ENCODE measurements at regions not wholly inside any gene's neighbourhood (a gene's known extent, or its start where the extent isn't known, plus 50 kb on each side); places are given as distances from the start of the nearest gene placed in this dataset.
A peak's percentile ranks its signal among the peaks of the same experiment; 100 is the strongest.

DNA sequence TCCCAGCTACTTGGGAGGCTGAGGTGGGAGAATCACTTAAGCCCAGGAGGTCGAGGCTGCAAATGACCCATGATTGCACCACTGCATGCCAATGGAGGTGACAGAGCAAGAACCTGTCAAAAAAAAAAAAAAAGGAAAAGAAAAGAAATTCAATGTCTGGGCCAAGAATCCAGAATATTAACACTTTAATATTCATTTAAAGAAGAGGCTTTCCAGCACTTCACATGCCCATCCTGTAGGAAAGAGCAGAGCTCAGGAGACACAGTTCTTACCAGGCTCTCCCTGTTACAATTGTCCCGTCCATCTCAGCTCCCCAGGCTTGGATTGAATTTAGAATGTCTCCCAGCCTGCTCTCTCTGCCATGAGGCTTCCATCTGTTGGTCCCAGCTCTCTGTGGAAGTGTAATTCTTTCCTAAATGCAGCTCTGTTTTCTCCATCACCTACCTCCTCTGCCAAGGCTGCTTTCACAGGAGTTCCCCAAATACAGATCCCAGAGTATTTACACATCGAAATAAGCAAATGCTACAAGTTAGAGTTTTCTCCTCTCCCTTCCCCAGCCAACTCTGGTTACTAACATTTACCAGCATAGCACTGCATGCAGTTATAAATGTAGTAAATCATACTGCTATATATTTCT is 116.6 kb upstream of the CDC42BPA start:
- Histone ChIP-seq H3K36me3 (ENCODE audit: control insufficient read depth in 3 of 3, insufficient read depth in 3 of 3, low read length in 3 of 3) (no peaks in the 10 kb centered on the region), H3K9ac (ENCODE audit: low read depth in 1 of 3, low read length in 3 of 3) (no peak overlapping the region), H3K4me3 (ENCODE audit: low read length in 3 of 3) (no peak overlapping the region), H3K4me1 (ENCODE audit: control insufficient read depth in 3 of 3, insufficient read depth in 3 of 3, low read length in 3 of 3) (peaks cover 18 to 21% (median 20%) of the 10 kb centered on the region in 3 donors), H3K27ac (ENCODE audit: low read depth, low read length) (no peak overlapping the region), H3K9me3 (ENCODE audit: control insufficient read depth in 3 of 3, low read length in 3 of 3) (no peaks in the 10 kb centered on the region), H3K27me3 (ENCODE audit: control insufficient read depth in 3 of 3, insufficient read depth in 3 of 3, low read length in 3 of 3) (no peaks in the 10 kb centered on the region)

- Histone ChIP-seq H3K36me3 (ENCODE audit: control insufficient read depth in 3 of 3, insufficient read depth in 3 of 3, low read length in 3 of 3) (no peaks in the 10 kb centered on the region), H3K4me1 (ENCODE audit: control insufficient read depth in 3 of 3, insufficient read depth in 3 of 3, low read length in 3 of 3) (peaks cover 29 to 30% (median 30%) of the 10 kb centered on the region in 3 donors), H3K9me3 (ENCODE audit: control insufficient read depth in 3 of 3, low read length in 3 of 3) (no peaks in the 10 kb centered on the region), H3K9ac (ENCODE audit: low read depth in 1 of 3, low read length in 3 of 3) (no peak overlapping the region), H3K27me3 (ENCODE audit: control insufficient read depth in 3 of 3, insufficient read depth in 3 of 3, low read length in 3 of 3) (no peaks in the 10 kb centered on the region), H3K4me3 (ENCODE audit: low read length in 3 of 3) (no peak overlapping the region), H3K27ac (ENCODE audit: low read depth, low read length) (no peak overlapping the region)
These were observed 115.5 kb upstream of the CDC42BPA start for GRCh38 chr1:227433663-227434341.

DNA sequence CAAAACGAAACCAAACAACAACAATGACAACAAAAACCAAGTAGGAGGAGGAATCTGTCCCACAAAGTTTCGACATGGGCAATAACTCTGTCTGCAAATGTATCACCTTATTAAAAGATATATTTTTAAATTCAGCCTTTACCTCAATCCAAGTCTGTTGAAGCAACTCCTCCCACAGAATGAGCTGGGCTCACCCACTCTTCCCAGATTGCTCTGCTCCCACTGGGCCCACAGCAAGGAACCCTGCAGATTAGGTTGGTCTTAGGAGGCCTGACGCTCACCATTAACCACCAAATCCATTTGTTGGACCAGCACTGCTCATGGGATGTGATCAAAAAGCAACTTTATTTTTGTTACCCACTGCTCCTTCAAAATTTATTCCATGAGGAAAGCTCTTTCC is 114.7 kb upstream of the CDC42BPA start:
- Histone ChIP-seq H3K4me3 (ENCODE audit: low read length in 3 of 3) (no peak overlapping the region), H3K36me3 (ENCODE audit: control insufficient read depth in 3 of 3, insufficient read depth in 3 of 3, low read length in 3 of 3) (no peaks in the 10 kb centered on the region), H3K27me3 (ENCODE audit: control insufficient read depth in 3 of 3, insufficient read depth in 3 of 3, low read length in 3 of 3) (no peaks in the 10 kb centered on the region), H3K27ac (ENCODE audit: low read depth, low read length) (no peak overlapping the region), H3K4me1 (ENCODE audit: control insufficient read depth in 3 of 3, insufficient read depth in 3 of 3, low read length in 3 of 3) (peaks cover 32 to 34% (median 33%) of the 10 kb centered on the region in 3 donors), H3K9me3 (ENCODE audit: control insufficient read depth in 3 of 3, low read length in 3 of 3) (no peaks in the 10 kb centered on the region), H3K9ac (ENCODE audit: low read depth in 1 of 3, low read length in 3 of 3) (no peak overlapping the region)

DNA sequence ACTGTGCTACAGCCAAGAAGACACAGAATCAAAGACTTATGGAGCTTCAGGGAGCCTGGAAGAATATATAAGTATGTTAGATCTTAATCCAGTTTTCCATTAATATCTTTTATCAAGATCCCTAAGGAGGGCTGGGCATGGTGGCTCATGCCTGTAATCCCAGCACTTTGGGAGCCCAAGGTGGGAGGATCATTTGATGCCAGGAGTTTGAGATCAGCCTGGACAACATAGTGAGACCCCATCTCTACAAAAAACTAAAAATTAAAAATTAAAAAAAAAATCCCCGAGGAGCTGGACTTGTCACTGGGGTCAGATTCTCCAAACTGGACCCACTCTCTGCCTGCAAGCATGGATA is 113.9 kb upstream of the CDC42BPA start:
- Histone ChIP-seq H3K27me3 (ENCODE audit: control insufficient read depth in 3 of 3, insufficient read depth in 3 of 3, low read length in 3 of 3) (no peaks in the 10 kb centered on the region), H3K4me1 (ENCODE audit: control insufficient read depth in 3 of 3, insufficient read depth in 3 of 3, low read length in 3 of 3) (peaks cover 32 to 34% (median 33%) of the 10 kb centered on the region in 3 donors), H3K9ac (ENCODE audit: low read depth in 1 of 3, low read length in 3 of 3) (no peak overlapping the region), H3K36me3 (ENCODE audit: control insufficient read depth in 3 of 3, insufficient read depth in 3 of 3, low read length in 3 of 3) (no peaks in the 10 kb centered on the region), H3K9me3 (ENCODE audit: control insufficient read depth in 3 of 3, low read length in 3 of 3) (no peaks in the 10 kb centered on the region), H3K4me3 (ENCODE audit: low read length in 3 of 3) (peak overlapping the region in 1 of 3 donors; percentile 41), H3K27ac (ENCODE audit: low read depth, low read length) (no peak overlapping the region)

DNA sequence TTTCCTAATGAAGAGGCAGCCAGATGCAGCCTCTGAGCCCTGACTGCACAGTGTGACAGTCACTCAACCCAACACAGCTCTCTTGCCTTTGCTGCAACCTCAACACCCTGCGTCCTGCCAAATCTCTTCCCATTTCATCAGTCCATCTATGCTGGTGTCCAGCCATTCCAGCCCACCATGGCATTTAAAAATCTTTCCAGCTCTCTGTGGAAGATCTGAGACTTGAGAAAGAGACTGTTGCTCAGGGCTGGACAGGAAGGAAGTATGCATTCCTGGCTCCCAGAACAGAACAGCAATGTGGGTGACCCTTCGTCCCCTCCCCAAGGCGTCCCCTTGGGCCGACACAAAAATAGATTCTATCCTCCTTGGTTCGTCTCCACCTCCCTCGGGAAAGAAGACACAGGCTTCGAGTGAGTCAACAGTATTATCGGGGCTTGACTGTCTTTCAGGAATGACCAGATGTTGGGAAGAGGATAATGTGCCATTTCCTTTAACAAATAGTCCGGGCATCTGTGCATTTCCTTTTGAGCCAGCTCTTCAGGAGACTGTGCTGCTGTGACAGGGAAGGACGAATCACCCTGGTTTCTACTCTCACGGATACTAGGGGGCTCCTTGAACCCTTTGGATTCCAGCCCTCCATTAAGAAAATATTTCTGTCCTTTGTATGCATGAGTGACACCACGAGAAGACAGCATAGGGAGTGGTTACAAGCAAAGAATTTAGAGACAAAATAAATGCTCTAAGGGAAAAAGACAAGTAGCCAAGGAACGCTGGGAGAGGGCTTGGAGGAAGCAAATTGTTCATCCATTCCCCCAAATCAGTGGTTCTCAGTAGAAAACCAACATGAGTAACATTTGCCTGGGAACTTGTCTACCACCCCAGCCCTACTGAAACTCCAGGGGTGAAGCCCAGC is 111.4 kb upstream of the CDC42BPA start:
- H3K4me1 ChIP-seq (ENCODE audit: control insufficient read depth in 3 of 3, insufficient read depth in 3 of 3, low read length in 3 of 3) = peaks cover 29% of the 10 kb centered on the region in 3 donors
- H3K36me3 ChIP-seq (ENCODE audit: control insufficient read depth in 3 of 3, insufficient read depth in 3 of 3, low read length in 3 of 3) = no peaks in the 10 kb centered on the region
- H3K4me3 ChIP-seq (ENCODE audit: low read length in 3 of 3) = peak overlapping the region in 1 of 3 donors; percentile 31
- no peaks in the 10 kb centered on the region for H3K27me3 ChIP-seq (ENCODE audit: control insufficient read depth in 3 of 3, insufficient read depth in 3 of 3, low read length in 3 of 3)
- H3K27ac ChIP-seq (ENCODE audit: low read depth, low read length) = peak overlapping the region; percentile 57
- H3K9ac ChIP-seq (ENCODE audit: low read depth in 1 of 3, low read length in 3 of 3) = no peak overlapping the region
- no peaks in the 10 kb centered on the region for H3K9me3 ChIP-seq (ENCODE audit: control insufficient read depth in 3 of 3, low read length in 3 of 3)

DNA sequence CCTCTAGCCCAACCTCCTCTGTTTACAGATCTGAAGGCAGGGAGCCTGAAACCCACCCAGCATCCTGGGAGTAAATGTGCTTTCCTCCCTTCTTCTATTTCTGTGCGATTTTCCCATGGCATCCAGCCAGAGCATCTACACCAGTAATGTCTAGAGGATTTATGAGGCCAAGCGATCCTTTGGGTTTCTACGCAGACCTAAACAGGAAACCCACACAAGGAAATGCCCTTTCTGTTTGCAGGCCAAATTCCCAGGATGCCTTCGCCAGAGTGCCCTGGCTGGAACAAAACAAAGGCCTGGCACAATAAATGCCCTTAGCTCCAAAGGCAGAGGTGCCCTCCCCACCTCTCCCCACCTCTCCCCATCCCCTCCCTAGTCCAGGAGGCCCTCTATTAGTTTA is 110.5 kb upstream of the CDC42BPA start:
- Histone ChIP-seq H3K4me1 (ENCODE audit: control insufficient read depth in 3 of 3, insufficient read depth in 3 of 3, low read length in 3 of 3) (peaks cover 29% of the 10 kb centered on the region in 3 donors), H3K4me3 (ENCODE audit: low read length in 3 of 3) (peak overlapping the region in 1 of 3 donors; percentile 18), H3K36me3 (ENCODE audit: control insufficient read depth in 3 of 3, insufficient read depth in 3 of 3, low read length in 3 of 3) (no peaks in the 10 kb centered on the region), H3K27ac (ENCODE audit: low read depth, low read length) (peak overlapping the region; percentile 57), H3K27me3 (ENCODE audit: control insufficient read depth in 3 of 3, insufficient read depth in 3 of 3, low read length in 3 of 3) (no peaks in the 10 kb centered on the region), H3K9me3 (ENCODE audit: control insufficient read depth in 3 of 3, low read length in 3 of 3) (no peaks in the 10 kb centered on the region), H3K9ac (ENCODE audit: low read depth in 1 of 3, low read length in 3 of 3) (no peak overlapping the region)

DNA sequence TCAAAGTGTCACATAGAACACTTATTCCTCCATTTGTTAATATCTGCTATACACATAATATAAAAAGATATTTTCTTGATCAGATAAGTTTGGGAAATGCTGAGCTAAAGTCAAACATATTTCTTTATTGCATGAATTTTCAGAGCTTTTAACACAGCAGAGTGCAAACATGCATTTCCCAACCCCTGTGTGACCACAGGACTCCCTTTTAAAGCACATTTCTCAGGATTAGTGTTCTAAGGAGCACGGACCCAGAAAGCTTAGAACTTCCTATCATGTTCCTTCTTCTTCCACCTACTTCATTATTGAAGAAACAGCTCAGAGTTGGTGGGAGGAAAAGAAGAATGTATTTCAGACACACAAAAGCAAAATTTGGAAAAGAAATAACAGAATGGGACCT is 109.1 kb upstream of the CDC42BPA start:
- Histone ChIP-seq H3K36me3 (ENCODE audit: control insufficient read depth in 3 of 3, insufficient read depth in 3 of 3, low read length in 3 of 3) (no peaks in the 10 kb centered on the region), H3K27ac (ENCODE audit: low read depth, low read length) (no peak overlapping the region), H3K27me3 (ENCODE audit: control insufficient read depth in 3 of 3, insufficient read depth in 3 of 3, low read length in 3 of 3) (no peaks in the 10 kb centered on the region), H3K4me3 (ENCODE audit: low read length in 3 of 3) (no peak overlapping the region), H3K4me1 (ENCODE audit: control insufficient read depth in 3 of 3, insufficient read depth in 3 of 3, low read length in 3 of 3) (peaks cover 26 to 29% (median 29%) of the 10 kb centered on the region in 3 donors), H3K9me3 (ENCODE audit: control insufficient read depth in 3 of 3, low read length in 3 of 3) (no peaks in the 10 kb centered on the region), H3K9ac (ENCODE audit: low read depth in 1 of 3, low read length in 3 of 3) (no peak overlapping the region)

GRCh38 chr1:227424953-227425352 is 106.7 kb upstream of the CDC42BPA start:
- Histone ChIP-seq H3K9ac (ENCODE audit: low read depth in 1 of 3, low read length in 3 of 3) (no peak overlapping the region), H3K4me3 (ENCODE audit: low read length in 3 of 3) (no peak overlapping the region), H3K27ac (ENCODE audit: low read depth, low read length) (no peak overlapping the region), H3K9me3 (ENCODE audit: control insufficient read depth in 3 of 3, low read length in 3 of 3) (no peaks in the 10 kb centered on the region), H3K36me3 (ENCODE audit: control insufficient read depth in 3 of 3, insufficient read depth in 3 of 3, low read length in 3 of 3) (no peaks in the 10 kb centered on the region), H3K27me3 (ENCODE audit: control insufficient read depth in 3 of 3, insufficient read depth in 3 of 3, low read length in 3 of 3) (no peaks in the 10 kb centered on the region), H3K4me1 (ENCODE audit: control insufficient read depth in 3 of 3, insufficient read depth in 3 of 3, low read length in 3 of 3) (peaks cover 13 to 14% (median 14%) of the 10 kb centered on the region in 3 donors)

- Histone ChIP-seq H3K4me1 (ENCODE audit: control insufficient read depth in 3 of 3, insufficient read depth in 3 of 3, low read length in 3 of 3) (peaks cover 6 to 7% (median 7%) of the 10 kb centered on the region in 3 donors), H3K27ac (ENCODE audit: low read depth, low read length) (no peak overlapping the region), H3K4me3 (ENCODE audit: low read length in 3 of 3) (no peak overlapping the region), H3K9ac (ENCODE audit: low read depth in 1 of 3, low read length in 3 of 3) (no peak overlapping the region), H3K27me3 (ENCODE audit: control insufficient read depth in 3 of 3, insufficient read depth in 3 of 3, low read length in 3 of 3) (no peaks in the 10 kb centered on the region), H3K36me3 (ENCODE audit: control insufficient read depth in 3 of 3, insufficient read depth in 3 of 3, low read length in 3 of 3) (no peaks in the 10 kb centered on the region), H3K9me3 (ENCODE audit: control insufficient read depth in 3 of 3, low read length in 3 of 3) (no peaks in the 10 kb centered on the region)
These were observed 105.9 kb upstream of the CDC42BPA start for GRCh38 chr1:227424159-227424680.

All from skeletal muscle tissue (tissue), 3 donors.